Liver (tissue), 8 donors: ENCODE measurements at regions not wholly inside any gene's neighbourhood (a gene's known extent, or its start where the extent isn't known, plus 50 kb on each side); places are given as distances from the start of the nearest gene placed in this dataset.

Source experiments
- DNase-seq: peaks from one replicate; pipeline ENCODE4 v3.0.0-alpha.2; 2017; ENCODE audit warnings: low spot score
- H3K27ac ChIP-seq, 2 donors: one replicate each; pipeline ENCODE4 v1.7.0; 2013; ENCODE audit warnings: inconsistent platforms in 2 of 2, low read length in 2 of 2, control low read depth in 1 of 2, low read depth in 1 of 2, mild to moderate bottlenecking in 1 of 2
- H3K27me3 ChIP-seq, 4 donors: one replicate each; pipeline versions ENCODE4 v1.6.1 to v1.7.0; 2013; ENCODE audit warnings: low read length in 3 of 4, inconsistent platforms in 1 of 4, mild to moderate bottlenecking in 1 of 4, moderate library complexity in 1 of 4; ENCODE audit not compliant: control insufficient read depth in 4 of 4, insufficient read depth in 4 of 4
- H3K36me3 ChIP-seq, 4 donors: one replicate each; pipeline versions ENCODE4 v1.6.1 to v1.7.0; 2013; ENCODE audit warnings: low read length in 3 of 4, mild to moderate bottlenecking in 3 of 4, low read depth in 1 of 4, moderate library complexity in 1 of 4; ENCODE audit not compliant: control insufficient read depth in 4 of 4, insufficient read depth in 3 of 4
- H3K4me1 ChIP-seq, 4 donors: one replicate each; pipeline versions ENCODE4 v1.6.1 to v1.7.0; 2013; ENCODE audit warnings: low read length in 3 of 4, mild to moderate bottlenecking in 3 of 4, moderate library complexity in 1 of 4; ENCODE audit not compliant: control insufficient read depth in 4 of 4, insufficient read depth in 4 of 4
- H3K4me3 ChIP-seq, 3 donors: one replicate each; pipeline versions ENCODE4 v1.6.1 to v1.7.0; 2013; ENCODE audit warnings: low read length in 3 of 3, control low read depth in 1 of 3, low read depth in 1 of 3, mild to moderate bottlenecking in 1 of 3
- H3K9ac ChIP-seq, 2 donors: one replicate each; pipeline ENCODE4 v1.7.0; 2013; ENCODE audit warnings: low read length in 2 of 2, mild to moderate bottlenecking in 2 of 2, moderate library complexity in 2 of 2, control low read depth in 1 of 2, low read depth in 1 of 2
- H3K9me3 ChIP-seq, 4 donors: one replicate each; pipeline versions ENCODE4 v1.6.1 to v1.7.0; 2013; ENCODE audit warnings: low read length in 3 of 4; ENCODE audit not compliant: control insufficient read depth in 4 of 4
- ATF3 ChIP-seq: IDR thresholded peaks from 2 replicates; pipeline ENCODE4 v1.6.1; 2016; ENCODE audit warnings: antibody characterized with exemption
- CTCF ChIP-seq: fragments of 150-350 bp; IDR thresholded peaks from 2 replicates; pipeline ENCODE4 v1.5.1; 2017; ENCODE audit warnings: improper control_type of control experiment, low read depth, low read length; ENCODE audit not compliant: missing input control
- EGR1 ChIP-seq, 2 donors: IDR thresholded peaks; 2 replicates each; pipeline ENCODE4 v1.6.1; 2016 to 2018; ENCODE audit warnings: antibody characterized with exemption in 2 of 2, low read depth in 2 of 2
- FOXA1 ChIP-seq: IDR thresholded peaks from 2 replicates; pipeline ENCODE4 v1.6.1; 2016; ENCODE audit warnings: antibody characterized with exemption
- FOXA2 ChIP-seq: IDR thresholded peaks from 2 replicates; pipeline ENCODE4 v1.6.1; 2016; ENCODE audit warnings: antibody characterized with exemption
- GABPA ChIP-seq, 2 donors: IDR thresholded peaks in 1 of 2; conservative IDR thresholded peaks in 1 of 2; 2 replicates each; pipeline ENCODE4 v1.6.1; 2016; ENCODE audit warnings: antibody characterized with exemption in 2 of 2, mild to moderate bottlenecking in 1 of 2, moderate library complexity in 1 of 2
- HNF4A ChIP-seq, 2 donors: conservative IDR thresholded peaks; 2 replicates each; pipeline ENCODE4 v1.6.1; 2016; ENCODE audit warnings: antibody characterized with exemption in 2 of 2, mild to moderate bottlenecking in 2 of 2
- HNF4G ChIP-seq: IDR thresholded peaks from 2 replicates; pipeline ENCODE4 v1.6.1; 2016; ENCODE audit warnings: antibody characterized with exemption
- NR2F2 ChIP-seq: IDR thresholded peaks from 2 replicates; pipeline ENCODE4 v1.6.1; 2016; ENCODE audit warnings: antibody characterized with exemption
- RXRA ChIP-seq, 2 donors: IDR thresholded peaks; 2 replicates each; pipeline ENCODE4 v1.6.1; 2017 to 2018; ENCODE audit warnings: antibody characterized with exemption in 2 of 2, mild to moderate bottlenecking in 1 of 2
- SP1 ChIP-seq: IDR thresholded peaks from 2 replicates; pipeline ENCODE4 v1.6.1; 2018; ENCODE audit warnings: antibody characterized with exemption, mild to moderate bottlenecking
- TAF1 ChIP-seq: conservative IDR thresholded peaks from 2 replicates; pipeline ENCODE4 v1.6.1; 2016; ENCODE audit warnings: antibody characterized with exemption, mild to moderate bottlenecking
- WGBS: extraction: QIAGEN DNeasy Blood & Tissue Kit; methylation state at CpG from one replicate; pipeline ENCODE4 v1.1.7; 2013; 5-methylcytosine and 5-hydroxymethylcytosine counted together
- TF ChIP-seq, protein P1 (sequence below): IDR thresholded peaks from 2 replicates; pipeline ENCODE4 v1.6.1; 2016; ENCODE audit warnings: antibody characterized with exemption, mild to moderate bottlenecking
- TF ChIP-seq, protein P2 (sequence below): IDR thresholded peaks from 2 replicates; pipeline ENCODE4 v1.6.1; 2016; ENCODE audit warnings: antibody characterized with exemption
- TF ChIP-seq, protein P3 (sequence below): IDR thresholded peaks from 2 replicates; pipeline ENCODE4 v1.6.1; 2016; ENCODE audit warnings: antibody characterized with exemption
- donor health status: healthy.
- donor health status: healthy.
- donor health status: healthy.
- donor health status: healthy.
- donor health status: healthy.

DNA sequence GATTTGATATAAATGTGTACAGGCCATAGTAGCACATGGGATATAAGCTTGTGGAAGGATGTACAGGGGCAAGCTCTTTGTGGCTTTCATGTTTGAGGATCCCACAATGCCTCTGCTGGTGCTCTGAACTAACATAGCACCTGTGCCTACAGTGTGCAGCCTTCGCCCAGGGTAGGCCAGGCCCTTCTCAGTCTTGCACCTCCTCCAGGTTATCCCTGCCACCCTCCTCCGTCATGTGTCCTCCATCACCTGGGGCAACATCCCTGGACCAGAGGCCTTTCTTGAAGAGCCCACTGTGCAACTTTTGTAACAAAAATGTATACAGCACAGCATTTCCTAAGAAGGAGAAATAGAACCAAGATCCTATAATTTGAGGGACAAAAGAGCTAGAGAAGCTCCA is 306.8 kb downstream of the IRS2 start:
- no peak overlapping the region for H3K9ac ChIP-seq
- H3K4me3 ChIP-seq: no peak overlapping the region
- TF ChIP-seq FOXA1: no peak
- no peak for TF ChIP-seq NR2F2
- no peak for TF ChIP-seq HNF4A (conservative IDR thresholded peaks at IDR 0.05)
- no peak for TF ChIP-seq ATF3
- TF ChIP-seq, protein P1, sequence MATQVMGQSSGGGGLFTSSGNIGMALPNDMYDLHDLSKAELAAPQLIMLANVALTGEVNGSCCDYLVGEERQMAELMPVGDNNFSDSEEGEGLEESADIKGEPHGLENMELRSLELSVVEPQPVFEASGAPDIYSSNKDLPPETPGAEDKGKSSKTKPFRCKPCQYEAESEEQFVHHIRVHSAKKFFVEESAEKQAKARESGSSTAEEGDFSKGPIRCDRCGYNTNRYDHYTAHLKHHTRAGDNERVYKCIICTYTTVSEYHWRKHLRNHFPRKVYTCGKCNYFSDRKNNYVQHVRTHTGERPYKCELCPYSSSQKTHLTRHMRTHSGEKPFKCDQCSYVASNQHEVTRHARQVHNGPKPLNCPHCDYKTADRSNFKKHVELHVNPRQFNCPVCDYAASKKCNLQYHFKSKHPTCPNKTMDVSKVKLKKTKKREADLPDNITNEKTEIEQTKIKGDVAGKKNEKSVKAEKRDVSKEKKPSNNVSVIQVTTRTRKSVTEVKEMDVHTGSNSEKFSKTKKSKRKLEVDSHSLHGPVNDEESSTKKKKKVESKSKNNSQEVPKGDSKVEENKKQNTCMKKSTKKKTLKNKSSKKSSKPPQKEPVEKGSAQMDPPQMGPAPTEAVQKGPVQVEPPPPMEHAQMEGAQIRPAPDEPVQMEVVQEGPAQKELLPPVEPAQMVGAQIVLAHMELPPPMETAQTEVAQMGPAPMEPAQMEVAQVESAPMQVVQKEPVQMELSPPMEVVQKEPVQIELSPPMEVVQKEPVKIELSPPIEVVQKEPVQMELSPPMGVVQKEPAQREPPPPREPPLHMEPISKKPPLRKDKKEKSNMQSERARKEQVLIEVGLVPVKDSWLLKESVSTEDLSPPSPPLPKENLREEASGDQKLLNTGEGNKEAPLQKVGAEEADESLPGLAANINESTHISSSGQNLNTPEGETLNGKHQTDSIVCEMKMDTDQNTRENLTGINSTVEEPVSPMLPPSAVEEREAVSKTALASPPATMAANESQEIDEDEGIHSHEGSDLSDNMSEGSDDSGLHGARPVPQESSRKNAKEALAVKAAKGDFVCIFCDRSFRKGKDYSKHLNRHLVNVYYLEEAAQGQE: no peak
- 96% methylated on average over 2 of the region's 2 CpGs for WGBS
- no peaks in the 10 kb centered on the region for H3K9me3 ChIP-seq
- H3K4me1 ChIP-seq: no peaks in the 10 kb centered on the region
- DNase-seq: no peak
- H3K27ac ChIP-seq: no peak overlapping the region
- no peaks in the 10 kb centered on the region for H3K36me3 ChIP-seq
- H3K27me3 ChIP-seq: no peaks in the 10 kb centered on the region

GRCh38 chr13:109476001-109476400 is 310.4 kb downstream of the IRS2 start:
- no peaks in the 10 kb centered on the region for H3K36me3 ChIP-seq
- H3K4me3 ChIP-seq: no peak overlapping the region
- no peaks in the 10 kb centered on the region for H3K9me3 ChIP-seq
- no peaks in the 10 kb centered on the region for H3K4me1 ChIP-seq
- no peak overlapping the region for H3K27ac ChIP-seq
- no peak for TF ChIP-seq EGR1 (IDR thresholded peaks at IDR 0.05; ENCODE audit: low read depth in 2 of 2)
- TF ChIP-seq HNF4A (conservative IDR thresholded peaks at IDR 0.05): no peak
- TF ChIP-seq, protein P1: no peak
- no peak for TF ChIP-seq CTCF
- TF ChIP-seq FOXA2: no peak
- TF ChIP-seq NR2F2: no peak
- TF ChIP-seq RXRA (IDR thresholded peaks at IDR 0.05): no peak
- TF ChIP-seq GABPA (IDR thresholded peaks at IDR 0.05 in 1 of 2, conservative IDR thresholded peaks at IDR 0.05 in 1 of 2): no peak
- TF ChIP-seq TAF1: no peak
- TF ChIP-seq HNF4G: no peak
- TF ChIP-seq ATF3: no peak
- TF ChIP-seq SP1: no peak
- TF ChIP-seq, protein P2, sequence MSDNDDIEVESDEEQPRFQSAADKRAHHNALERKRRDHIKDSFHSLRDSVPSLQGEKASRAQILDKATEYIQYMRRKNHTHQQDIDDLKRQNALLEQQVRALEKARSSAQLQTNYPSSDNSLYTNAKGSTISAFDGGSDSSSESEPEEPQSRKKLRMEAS: no peak
- TF ChIP-seq, protein P3, sequence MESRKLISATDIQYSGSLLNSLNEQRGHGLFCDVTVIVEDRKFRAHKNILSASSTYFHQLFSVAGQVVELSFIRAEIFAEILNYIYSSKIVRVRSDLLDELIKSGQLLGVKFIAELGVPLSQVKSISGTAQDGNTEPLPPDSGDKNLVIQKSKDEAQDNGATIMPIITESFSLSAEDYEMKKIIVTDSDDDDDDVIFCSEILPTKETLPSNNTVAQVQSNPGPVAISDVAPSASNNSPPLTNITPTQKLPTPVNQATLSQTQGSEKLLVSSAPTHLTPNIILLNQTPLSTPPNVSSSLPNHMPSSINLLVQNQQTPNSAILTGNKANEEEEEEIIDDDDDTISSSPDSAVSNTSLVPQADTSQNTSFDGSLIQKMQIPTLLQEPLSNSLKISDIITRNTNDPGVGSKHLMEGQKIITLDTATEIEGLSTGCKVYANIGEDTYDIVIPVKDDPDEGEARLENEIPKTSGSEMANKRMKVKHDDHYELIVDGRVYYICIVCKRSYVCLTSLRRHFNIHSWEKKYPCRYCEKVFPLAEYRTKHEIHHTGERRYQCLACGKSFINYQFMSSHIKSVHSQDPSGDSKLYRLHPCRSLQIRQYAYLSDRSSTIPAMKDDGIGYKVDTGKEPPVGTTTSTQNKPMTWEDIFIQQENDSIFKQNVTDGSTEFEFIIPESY: no peak
- 95% methylated on average over 5 of the region's 5 CpGs for WGBS
- no peaks in the 10 kb centered on the region for H3K27me3 ChIP-seq
- no peak for DNase-seq
- no peak overlapping the region for H3K9ac ChIP-seq
